Naive thymus-derived CD8-positive, alpha-beta T cell (primary cell): ENCODE measurements at regions not wholly inside any gene's neighbourhood (a gene's known extent, or its start where the extent isn't known, plus 50 kb on each side); places are given as distances from the start of the nearest gene placed in this dataset.

Experiments used
- ATAC-seq, 2 donors: fragments of 150-1000 bp; cut with Tn5 transposase in 1 of 2; sonication (Bioruptor Pico), chemical (Tn5 transposase) in 1 of 2; 1 replicate in 1 of 2; 2 replicates in 1 of 2; pipeline ENCODE4 v1.10.0; 2021; ENCODE audit warnings: mild to moderate bottlenecking in 2 of 2, moderate library complexity in 2 of 2
- POLR2A ChIA-PET: fragments of 350-600 bp; sonication (Branson Sonifier 250); formaldehyde crosslinking; loops from one replicate; lab custom pipeline; 2021; ENCODE audit warnings: antibody characterized with exemption; lab: Charles Lee
- DNase-seq, 10 donors: peaks; one replicate each; pipeline versions ENCODE4 v3.0.0 to v3.0.0-alpha.2; 2020 to 2022
- H3K27ac Mint-ChIP-seq, 10 donors: one replicate each; pipeline ENCODE4 v1.8.0; 2020 to 2022; ENCODE audit warnings: mild to moderate bottlenecking in 10 of 10, mixed read lengths in 10 of 10, moderate library complexity in 4 of 10, inconsistent platforms in 1 of 10
- H3K27me3 Mint-ChIP-seq, 5 donors: one replicate each; pipeline ENCODE4 v1.8.0; 2021 to 2022; ENCODE audit warnings: mixed read lengths in 5 of 5
- H3K36me3 Mint-ChIP-seq, 3 donors: one replicate each; pipeline ENCODE4 v1.8.0; 2020 to 2022; ENCODE audit warnings: mixed read lengths in 3 of 3, mild to moderate bottlenecking in 2 of 3, inconsistent platforms in 1 of 3
- H3K4me1 Mint-ChIP-seq, 4 donors: one replicate each; pipeline ENCODE4 v1.8.0; 2021 to 2022; ENCODE audit warnings: mixed read lengths in 4 of 4
- H3K4me3 Mint-ChIP-seq, 10 donors: one replicate each; pipeline ENCODE4 v1.8.0; 2020 to 2022; ENCODE audit warnings: mild to moderate bottlenecking in 10 of 10, mixed read lengths in 10 of 10, moderate library complexity in 6 of 10, inconsistent platforms in 1 of 10
- H3K9me3 Mint-ChIP-seq, 9 donors: one replicate each; pipeline ENCODE4 v1.8.0; 2020 to 2022; ENCODE audit warnings: mixed read lengths in 9 of 9, mild to moderate bottlenecking in 3 of 9, inconsistent platforms in 1 of 9, moderate library complexity in 1 of 9

GRCh38 chr5:1936901-1937300 is 54.2 kb upstream of the IRX4 start:
- ATAC-seq (no peak), DNase-seq (no peak)
- POLR2A ChIA-PET, result no interaction called here
- peaks cover 16 to 60% (median 33%) of the 10 kb centered on the region in 5 donors for H3K27me3 Mint-ChIP-seq
- no peak overlapping the region for H3K27ac Mint-ChIP-seq
- H3K9me3 Mint-ChIP-seq, result no peaks in the 10 kb centered on the region
- peaks cover 0 to 2% (median under 1%) of the 10 kb centered on the region in 4 donors for H3K4me1 Mint-ChIP-seq
- no peak overlapping the region for H3K4me3 Mint-ChIP-seq
- no peaks in the 10 kb centered on the region for H3K36me3 Mint-ChIP-seq

- H3K9me3 Mint-ChIP-seq, result no peaks in the 10 kb centered on the region
- peaks cover 0 to 2% (median 1%) of the 10 kb centered on the region in 4 donors for H3K4me1 Mint-ChIP-seq
- POLR2A ChIA-PET, result no interaction called here
- H3K4me3 Mint-ChIP-seq, result no peak overlapping the region
- H3K27me3 Mint-ChIP-seq, result peaks cover 18 to 57% (median 35%) of the 10 kb centered on the region in 5 donors
- no peak overlapping the region for H3K27ac Mint-ChIP-seq
- DNase-seq, result no peak
- no peaks in the 10 kb centered on the region for H3K36me3 Mint-ChIP-seq
- ATAC-seq, result no peak
Observed at GRCh38 chr5:1936413-1936812, 53.7 kb upstream of the IRX4 start.

GRCh38 chr5:1934801-1935429 is 52.2 kb upstream of the IRX4 start:
- Mint-ChIP-seq H3K27me3 (peaks cover 18 to 57% (median 32%) of the 10 kb centered on the region in 5 donors), H3K4me3 (no peak overlapping the region), H3K9me3 (no peaks in the 10 kb centered on the region), H3K4me1 (peaks cover 0 to 4% (median 1%) of the 10 kb centered on the region in 4 donors), H3K36me3 (no peaks in the 10 kb centered on the region), H3K27ac (no peak overlapping the region)
- ATAC-seq, result no peak
- DNase-seq, result no peak
- POLR2A ChIA-PET, result no interaction called here

GRCh38 chr5:1934056-1934394 is 51.3 kb upstream of the IRX4 start:
- ATAC-seq (no peak), DNase-seq (no peak)
- no peaks in the 10 kb centered on the region for H3K36me3 Mint-ChIP-seq
- peak overlapping the region in 1 of 10 donors; percentile 15 for H3K27ac Mint-ChIP-seq
- POLR2A ChIA-PET, result no interaction called here
- no peak overlapping the region for H3K4me3 Mint-ChIP-seq
- H3K27me3 Mint-ChIP-seq, result peaks cover 18 to 57% (median 32%) of the 10 kb centered on the region in 5 donors
- H3K4me1 Mint-ChIP-seq, result peaks cover 0 to 4% (median under 1%) of the 10 kb centered on the region in 4 donors
- no peaks in the 10 kb centered on the region for H3K9me3 Mint-ChIP-seq

- DNase-seq, result no peak
Observed at GRCh38 chr5:1933364-1934055, 50.8 kb upstream of the IRX4 start.

More at GRCh38 chr5:1933364-1934055, 50.8 kb upstream of the IRX4 start:
- Mint-ChIP-seq H3K4me1 (peaks cover 0 to 4% (median under 1%) of the 10 kb centered on the region in 4 donors), H3K27ac (peak overlapping the region in 1 of 10 donors; percentile 15), H3K27me3 (peaks cover 18 to 57% (median 32%) of the 10 kb centered on the region in 5 donors), H3K4me3 (no peak overlapping the region), H3K36me3 (no peaks in the 10 kb centered on the region), H3K9me3 (no peaks in the 10 kb centered on the region)
- POLR2A ChIA-PET, result no interaction called here
- no peak for ATAC-seq
